VCaP (cell line): ENCODE measurements at regions not wholly inside any gene's neighbourhood (a gene's known extent, or its start where the extent isn't known, plus 50 kb on each side); places are given as distances from the start of the nearest gene placed in this dataset.

Experiments
- H3K27ac ChIP-seq: fragments of 450-650 bp; 2 replicates; pipeline ENCODE4 v1.5.1; 2017
- CTCF ChIP-seq: fragments of 450-650 bp; conservative IDR thresholded peaks from 2 replicates; pipeline ENCODE4 v1.5.1; 2017; ENCODE audit warnings: mild to moderate bottlenecking, moderate library complexity

DNA sequence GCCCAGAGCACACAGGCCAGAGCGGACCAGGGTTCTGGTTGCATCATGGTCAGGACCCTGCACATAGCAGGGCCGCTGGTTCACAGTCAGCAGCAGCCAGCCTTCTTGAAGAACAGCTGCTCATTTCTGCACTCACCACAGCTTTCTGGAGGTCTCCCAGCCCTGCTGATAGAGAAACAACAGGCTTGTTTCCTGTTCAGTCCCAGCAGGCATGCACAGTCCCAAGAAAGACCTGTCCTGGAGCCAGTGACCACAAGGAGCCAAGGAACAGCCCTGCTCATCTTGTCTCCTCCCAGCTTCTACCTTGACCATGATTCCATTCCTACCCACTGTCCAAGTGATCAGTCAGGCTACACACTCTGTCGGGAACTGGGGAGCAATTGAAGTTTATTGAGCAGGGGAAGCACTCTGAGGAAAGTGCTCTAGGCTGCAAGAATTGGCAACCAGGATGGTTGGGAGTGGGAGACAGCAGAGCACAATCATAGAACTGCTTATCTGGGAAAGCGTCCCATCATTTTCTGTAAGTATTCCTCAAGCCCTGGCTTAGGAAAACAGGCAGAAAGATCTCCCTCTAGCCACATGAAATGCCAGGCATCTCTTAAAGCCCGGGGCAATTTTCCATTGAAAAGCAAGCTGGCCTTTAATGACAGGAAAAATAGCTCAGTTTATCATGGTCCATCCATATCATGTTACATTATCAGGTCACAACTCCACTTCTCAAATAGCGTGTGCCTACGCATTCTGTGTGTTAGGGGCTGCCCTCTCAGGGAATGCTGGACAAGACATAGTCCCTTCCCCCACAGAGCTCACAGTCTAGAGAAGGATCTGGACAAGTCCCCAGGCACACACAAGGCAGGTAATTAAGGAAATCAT, 155.4 kb upstream of the FOXF1 start:
- no peak overlapping the region for H3K27ac ChIP-seq
- no peak for TF ChIP-seq CTCF

DNA sequence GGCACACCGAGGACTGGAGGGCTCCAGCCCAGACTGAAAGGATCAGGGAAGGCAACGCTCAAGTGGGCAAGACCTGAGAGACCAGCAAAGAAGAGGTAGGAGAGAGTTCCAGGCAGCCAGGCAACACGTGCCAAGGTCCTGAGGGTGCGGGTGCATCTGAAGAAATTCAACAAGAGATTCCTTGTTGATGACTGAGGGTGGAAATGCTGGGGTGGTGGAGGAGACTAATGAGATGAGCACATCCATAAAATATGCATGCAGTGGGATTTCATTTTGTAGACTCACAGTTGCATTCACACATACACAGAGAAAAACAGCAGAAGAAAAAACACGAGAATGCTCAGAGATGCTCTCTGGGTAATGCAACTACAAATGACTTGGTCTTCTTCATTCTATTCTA, 154.8 kb upstream of the FOXF1 start:
- H3K27ac ChIP-seq, result no peak overlapping the region
- TF ChIP-seq CTCF, result no peak

DNA sequence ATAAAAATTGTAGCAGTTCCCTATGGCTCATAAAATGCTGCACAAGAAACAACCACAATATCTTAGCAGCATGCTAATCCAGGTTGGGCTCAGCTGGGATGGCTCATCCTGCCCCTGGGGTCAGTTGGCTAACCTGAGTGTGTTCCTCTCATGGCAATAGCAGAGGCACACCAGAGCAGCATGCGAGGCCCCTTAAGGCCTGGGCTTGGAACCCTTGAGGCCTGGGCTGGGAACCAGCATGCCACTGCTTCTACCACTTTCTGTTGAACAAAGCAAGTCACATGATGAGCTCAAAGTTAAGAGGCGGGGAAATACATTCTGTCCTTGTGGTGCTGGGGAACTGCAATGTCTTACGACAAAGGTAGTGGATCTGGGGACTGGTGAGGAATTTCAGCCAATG, 154.4 kb upstream of the FOXF1 start:
- no peak overlapping the region for H3K27ac ChIP-seq
- TF ChIP-seq CTCF, result no peak

GRCh38 chr16:86356804-86357203, 153.5 kb upstream of the FOXF1 start:
- no peak overlapping the region for H3K27ac ChIP-seq
- TF ChIP-seq CTCF, result no peak

GRCh38 chr16:86357303-86357702, 153.0 kb upstream of the FOXF1 start:
- TF ChIP-seq CTCF, result no peak
- H3K27ac ChIP-seq, result no peak overlapping the region

GRCh38 chr16:86357950-86358349, 152.4 kb upstream of the FOXF1 start:
- no peak for TF ChIP-seq CTCF

DNA sequence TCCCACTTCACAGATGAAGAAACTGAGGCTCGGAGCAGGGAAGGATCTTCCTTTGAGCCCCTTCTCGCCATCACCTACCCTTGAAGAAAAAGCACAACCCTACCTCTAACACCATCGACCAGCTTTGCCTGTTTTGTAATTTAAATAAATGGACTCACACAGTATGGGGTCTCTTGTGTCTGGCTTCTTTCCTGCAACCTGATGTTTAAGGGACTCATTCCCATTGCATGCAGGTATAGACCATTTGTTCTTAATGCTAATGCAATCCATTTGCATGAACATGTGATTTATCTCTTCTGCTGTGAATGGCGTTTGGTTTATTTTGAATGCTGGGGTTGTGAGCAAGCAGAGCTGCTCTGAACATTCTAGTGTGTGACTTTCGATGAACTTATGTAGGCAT, 150.8 kb upstream of the FOXF1 start:
- H3K27ac ChIP-seq, result no peak overlapping the region
- TF ChIP-seq CTCF, result no peak

More at GRCh38 chr16:86357950-86358349, 152.4 kb upstream of the FOXF1 start:
- H3K27ac ChIP-seq, result no peak overlapping the region
